DMS53 treated with DMSO at 0.1 percent for 48 hours (cell line): ENCODE measurements at regions not wholly inside any gene's neighbourhood (a gene's known extent, or its start where the extent isn't known, plus 50 kb on each side); places are given as distances from the start of the nearest gene placed in this dataset.

Experiments used
- DNase-seq: peaks from one replicate; lab custom pipeline; 2025; ENCODE audit not compliant: unreplicated experiment; lab: John Stamatoyannopoulos, UW

DNA sequence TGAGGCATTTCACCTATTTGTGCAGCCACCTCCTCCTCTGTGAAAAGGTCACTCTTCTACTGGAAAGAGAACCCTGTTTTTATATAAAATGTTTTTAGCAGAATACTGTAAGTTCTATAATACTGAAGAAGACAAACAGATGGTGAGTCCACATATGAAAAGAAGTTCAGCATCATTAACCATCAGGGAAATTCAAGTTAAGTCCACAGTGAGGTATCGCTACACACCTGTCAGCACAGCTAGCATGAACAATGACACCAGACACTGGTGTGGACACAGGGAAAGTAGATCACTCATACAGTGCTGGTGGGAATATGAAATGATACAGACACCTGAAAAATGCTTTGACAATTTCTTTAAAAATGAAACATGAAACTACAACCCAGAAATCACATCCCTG lies 133.0 kb downstream of the MAD2L1 start:
- peak; percentile 96 for DNase-seq

DNA sequence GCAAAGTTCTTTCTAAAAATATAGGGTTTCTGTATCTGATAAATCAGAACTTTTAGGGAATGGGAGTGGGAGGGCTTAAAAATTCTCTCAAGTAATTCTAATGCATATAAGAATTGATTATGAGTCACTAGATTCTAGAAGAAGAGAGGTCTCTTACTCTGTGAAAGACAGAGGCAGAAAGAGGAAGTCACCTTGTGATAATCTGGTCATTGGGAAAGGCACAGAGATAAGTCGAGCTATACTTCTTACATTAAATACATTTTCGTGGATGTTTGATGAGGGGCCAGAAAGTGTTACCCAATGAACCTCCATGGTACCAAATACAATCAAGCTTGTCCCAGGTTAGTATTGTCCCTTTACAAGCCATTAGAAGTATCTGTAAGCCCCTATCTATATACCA lies 134.4 kb downstream of the MAD2L1 start:
- DNase-seq, result no peak

DNA sequence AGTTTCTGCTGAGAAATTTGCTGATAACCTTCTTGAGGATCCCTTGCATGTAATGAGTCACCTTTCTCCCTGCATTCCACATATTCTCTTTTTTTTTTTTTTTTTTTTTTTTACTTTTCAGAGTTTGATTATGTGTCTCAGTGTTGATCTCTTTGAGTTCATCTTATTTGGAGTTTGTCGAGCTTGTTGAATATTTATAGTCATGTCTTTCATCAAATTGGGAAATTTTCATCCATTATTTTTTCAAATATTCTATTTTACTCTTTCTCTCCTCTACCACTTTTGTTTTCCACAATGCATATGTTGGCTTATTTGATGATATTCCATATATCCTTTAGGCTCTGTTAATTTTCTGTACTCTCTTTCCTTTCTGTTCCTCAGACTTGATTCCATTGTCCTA lies 136.1 kb downstream of the MAD2L1 start:
- no peak for DNase-seq

DNA sequence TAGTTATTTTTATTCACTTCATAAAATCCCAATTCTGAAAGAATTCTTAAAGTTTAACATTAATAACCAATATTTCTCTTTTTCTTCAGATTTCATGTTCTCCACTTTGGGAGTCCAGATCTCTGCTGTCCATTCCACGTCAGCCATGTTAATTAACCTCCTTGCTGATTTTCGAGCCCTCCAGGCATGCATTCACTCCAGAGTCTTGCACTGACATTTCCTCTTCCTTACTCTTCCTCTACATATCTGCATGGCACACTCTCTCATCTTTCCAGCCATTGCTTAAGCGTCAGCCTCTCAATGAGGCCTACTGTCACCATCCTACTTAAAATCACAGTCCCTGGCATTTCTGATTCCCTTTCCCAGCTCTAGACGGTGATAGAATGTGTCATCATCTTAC lies 144.8 kb downstream of the MAD2L1 start:
- DNase-seq, result no peak

DNA sequence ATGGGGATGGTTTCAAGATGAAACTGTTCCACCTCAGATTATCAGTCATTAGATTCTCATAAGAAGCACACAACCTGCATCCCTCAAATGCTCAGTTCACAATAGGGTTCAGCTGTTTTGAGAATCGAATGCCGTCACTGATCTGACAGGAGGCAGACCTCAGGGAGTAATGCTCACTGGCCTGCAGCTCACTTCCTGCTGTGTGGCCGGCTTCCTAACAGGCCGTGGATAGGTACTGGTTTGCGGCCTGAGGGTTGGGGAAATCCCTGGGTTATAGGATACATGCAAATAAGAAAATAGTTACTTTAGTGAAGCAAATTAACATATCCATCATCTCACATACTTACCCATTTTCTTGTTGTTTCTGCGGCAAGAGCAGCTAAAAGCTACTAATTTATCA lies 160.4 kb downstream of the MAD2L1 start:
- no peak for DNase-seq

DNA sequence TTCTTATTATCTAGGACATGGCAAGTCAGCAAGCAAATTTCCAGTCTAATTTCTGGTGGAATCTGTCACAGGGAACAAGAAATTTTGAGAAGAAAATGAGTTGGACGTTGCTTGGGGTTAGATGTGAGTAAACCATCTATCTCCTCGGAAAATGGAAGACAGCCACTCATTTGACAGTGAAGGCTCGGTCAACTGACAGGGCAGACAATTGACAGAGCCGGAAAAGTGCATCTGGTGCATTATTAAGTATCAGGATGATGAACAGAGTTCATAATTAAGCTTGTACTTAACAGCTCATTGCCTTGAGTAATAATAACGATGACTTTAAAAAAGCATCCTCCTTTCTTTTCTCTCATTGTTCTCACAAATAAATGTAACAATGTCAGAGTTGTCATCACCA lies 168.4 kb downstream of the MAD2L1 start:
- no peak for DNase-seq

DNA sequence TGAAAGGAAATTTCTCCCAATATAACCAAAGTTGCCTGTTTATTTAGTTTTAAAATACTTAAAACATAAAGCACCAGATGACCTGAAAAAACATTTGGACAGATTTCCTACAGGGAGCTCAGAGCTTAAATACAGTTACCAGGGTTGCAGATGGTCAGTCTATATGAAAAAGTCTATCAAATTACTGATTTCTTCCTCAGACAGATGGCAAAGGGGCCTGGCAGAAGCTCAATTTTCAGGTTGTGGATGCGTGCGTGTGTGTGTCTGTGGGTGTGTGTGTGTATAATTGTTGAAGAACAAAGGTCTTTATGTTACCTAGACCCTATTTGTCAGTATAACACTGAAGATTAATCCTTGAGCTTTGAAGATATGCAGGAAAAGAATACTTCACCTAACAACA lies 169.4 kb downstream of the MAD2L1 start:
- no peak for DNase-seq

DNA sequence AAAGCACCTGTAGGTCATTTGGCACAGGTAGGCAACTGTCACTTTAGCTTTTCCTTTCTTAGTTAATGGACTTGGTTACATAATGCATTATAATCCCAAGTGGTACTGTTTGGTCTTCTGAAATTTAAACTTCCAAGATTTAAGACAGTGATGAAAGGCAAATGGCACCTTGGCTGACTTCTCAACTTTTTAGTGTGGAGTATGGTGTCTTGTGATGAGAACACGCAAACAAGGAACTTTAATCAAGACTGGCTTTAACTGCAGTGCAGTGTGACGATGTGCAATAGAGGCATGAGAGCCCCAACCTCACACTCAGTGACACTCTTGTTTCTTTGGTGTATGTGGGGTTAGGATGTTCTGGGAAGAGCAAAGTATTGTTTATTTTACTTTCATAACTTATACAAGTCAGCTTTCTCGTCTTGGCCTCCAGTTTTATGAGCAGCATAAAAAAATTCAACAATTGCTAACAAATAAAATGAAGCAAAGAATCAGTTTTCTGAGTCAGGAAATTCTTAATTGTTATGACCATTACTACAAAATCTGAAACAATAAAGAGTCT lies 171.9 kb downstream of the MAD2L1 start:
- DNase-seq, result no peak

DNA sequence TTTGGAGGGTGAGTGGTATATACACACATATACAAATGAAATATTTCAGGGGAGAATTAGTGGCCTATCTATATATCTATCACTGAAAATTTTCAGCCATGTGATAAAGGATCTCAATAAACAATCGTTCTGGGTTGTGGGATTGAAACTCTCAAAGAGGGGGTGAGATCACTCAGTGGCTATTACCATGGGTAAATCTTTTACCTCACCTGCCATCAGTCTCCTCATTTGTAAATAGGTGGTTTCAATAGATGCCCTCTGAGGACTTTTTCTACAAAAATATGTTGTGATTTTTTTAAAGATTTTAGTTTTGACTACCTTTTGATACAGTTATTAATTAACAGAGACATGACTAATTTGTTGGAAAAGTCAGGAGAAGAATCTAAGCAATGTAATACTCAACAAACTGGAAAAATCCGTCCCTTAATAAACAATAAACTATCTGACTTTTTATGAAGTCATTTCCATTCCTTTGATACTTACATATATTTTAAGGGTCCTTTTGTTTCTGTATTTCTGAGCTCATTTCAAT lies 192.8 kb downstream of the MAD2L1 start:
- no peak for DNase-seq

DNA sequence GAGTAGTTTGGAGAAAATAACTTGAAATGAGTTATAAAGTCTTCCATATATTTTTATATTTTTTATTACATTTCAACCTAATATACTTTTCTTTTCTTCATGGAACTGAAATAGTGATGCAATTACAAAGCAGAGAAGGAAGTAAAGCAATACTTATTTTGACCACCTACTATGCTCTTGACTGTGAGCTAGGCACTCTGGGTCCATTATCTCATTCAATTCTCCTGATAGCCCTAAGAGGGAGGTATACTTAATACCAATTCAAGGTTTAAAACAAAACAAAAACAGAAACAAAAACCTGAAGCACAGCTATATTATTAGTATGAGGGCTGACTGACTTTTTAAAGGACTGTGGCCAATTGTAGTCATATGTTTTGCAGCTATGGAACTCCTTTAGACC lies 193.5 kb downstream of the MAD2L1 start:
- DNase-seq, result no peak

DNA sequence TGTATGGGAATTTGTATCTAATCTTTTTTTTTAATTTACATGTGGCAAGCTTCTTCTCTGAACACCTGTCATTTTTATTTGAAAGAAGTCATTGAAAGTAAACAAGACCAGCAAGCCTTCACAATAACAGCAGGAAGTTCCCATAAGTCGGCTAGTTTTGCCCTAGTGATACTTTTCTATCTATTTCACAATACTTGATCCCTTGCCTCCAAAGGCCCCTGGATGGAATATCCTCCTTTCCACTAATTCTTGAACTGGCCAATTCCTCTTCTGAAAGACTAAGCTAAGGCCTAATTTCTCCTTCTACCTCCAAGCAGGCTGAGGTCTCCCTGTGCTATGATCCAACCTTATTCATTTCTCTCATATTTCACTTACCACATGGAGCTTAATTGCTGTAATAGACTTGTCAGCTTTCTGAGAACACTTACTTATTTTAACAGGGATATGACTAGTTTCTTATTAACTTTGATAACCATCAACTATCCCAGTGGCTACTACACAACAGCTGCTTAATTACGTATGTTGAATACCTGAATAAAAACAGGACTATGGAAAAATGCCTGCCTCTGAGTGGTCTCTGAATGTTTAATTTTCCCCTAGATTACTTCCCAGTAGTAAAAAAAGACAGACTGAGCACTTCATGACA lies 194.2 kb downstream of the MAD2L1 start:
- DNase-seq, result peak; percentile 28

DNA sequence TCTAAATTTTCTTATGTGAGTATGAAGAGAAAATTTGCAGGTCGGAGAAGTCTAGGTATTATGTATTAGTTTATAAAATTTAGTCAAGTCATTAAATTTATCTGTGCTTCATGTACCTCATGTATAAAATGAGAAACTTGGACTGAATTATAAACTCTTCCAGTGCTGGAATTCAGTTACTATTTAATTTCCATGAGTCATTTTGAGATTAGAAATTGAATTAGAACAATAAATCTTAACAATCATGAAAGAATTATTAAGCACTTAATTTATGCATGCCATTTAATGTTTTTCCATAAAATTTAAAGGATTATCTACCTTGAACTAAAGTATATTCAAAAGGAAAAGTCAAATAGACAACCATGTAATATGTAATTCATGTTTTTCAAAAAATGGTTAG lies 195.8 kb downstream of the MAD2L1 start:
- no peak for DNase-seq

DNA sequence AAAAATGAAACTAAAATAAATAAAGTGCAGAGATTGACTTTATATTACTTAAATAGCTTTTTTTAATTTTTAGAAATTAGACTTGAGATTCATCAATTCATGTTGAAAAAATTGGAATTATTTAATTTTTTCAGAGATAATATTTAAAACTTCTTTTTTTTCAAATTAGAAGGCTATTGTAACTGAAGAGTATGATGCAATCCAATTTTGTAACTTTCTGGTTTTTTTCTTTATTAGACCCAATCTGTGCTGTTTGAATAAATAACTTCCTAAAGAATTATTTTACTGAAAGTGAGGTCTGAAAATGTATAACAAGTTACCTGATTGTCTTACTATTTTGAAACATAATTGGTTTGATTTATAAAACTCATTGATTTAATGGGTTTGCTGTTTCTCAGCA lies 200.9 kb downstream of the MAD2L1 start:
- no peak for DNase-seq

DNA sequence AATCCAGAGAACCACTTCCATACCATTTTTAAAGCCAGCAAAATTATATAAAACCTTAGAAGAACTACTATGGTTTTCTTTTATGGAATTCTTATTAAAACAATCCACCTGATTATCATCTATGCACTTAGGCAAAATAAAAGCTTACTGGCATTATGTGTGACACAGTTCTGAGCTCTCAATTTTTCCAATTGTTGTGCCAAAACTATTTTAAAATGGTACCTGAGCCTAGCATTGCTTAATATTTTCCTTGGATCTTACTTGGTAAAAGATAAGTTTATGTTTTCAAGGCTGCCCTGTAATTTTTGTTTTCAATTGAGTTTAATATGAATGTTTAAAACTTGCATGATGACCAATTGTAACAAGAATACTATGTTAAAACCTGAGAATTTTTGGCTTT lies 201.3 kb downstream of the MAD2L1 start:
- no peak for DNase-seq

DNA sequence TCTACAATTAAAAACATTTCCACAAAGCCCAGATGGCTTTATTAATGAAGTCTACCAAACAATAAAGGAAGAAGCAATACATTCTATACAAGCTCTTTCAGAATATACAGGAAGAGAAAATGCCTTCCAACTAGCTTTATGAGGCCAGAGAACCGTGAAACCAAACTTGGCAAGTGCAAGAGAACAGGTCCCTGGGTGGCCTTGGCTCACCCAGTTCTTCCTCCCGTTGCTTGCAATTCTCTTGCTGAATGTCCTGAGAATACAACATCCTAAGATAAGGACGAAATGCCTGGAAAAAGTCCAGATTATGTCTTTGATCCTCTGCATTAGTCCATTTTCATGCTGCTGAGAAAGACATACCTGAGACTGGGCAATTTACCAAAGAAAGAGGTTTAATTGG lies 204.9 kb downstream of the MAD2L1 start:
- DNase-seq, result no peak

DNA sequence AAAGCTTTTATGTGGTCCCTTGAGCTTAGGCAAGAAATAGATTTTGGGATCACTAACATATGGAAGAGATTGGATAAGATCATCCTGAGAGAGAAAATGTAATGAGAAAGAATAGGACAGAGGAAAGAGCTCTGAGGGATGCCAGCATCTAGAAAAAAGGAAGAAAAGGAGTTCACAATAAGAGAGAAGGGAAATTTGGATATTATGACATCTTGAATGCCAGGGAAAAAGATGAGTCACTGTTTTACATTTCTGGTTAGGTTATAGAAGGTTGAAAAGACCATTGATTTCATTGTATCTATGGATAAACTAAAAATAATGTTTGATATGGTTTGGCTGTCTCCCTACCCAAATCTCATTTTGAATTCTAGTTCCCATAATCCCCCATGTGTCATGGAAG lies 208.5 kb downstream of the MAD2L1 start:
- no peak for DNase-seq

DNA sequence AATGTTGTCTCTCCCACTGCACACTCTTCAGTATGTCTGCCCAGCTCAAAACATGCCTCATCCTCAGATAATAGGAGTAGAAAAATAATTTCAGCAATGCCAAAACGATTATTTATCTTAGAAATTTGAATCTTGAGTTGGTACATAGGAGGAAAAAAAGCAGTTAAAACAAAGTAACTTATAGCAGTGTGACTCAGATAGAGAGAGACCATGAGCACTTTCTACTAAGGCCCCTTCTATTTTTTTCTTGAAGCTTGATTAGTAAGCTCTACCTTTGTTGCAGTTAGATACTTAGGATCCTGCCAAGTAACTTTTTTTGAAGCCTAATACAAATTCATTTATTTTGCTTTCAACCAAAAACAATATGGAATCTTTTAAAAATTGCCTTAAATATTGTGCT lies 212.3 kb downstream of the MAD2L1 start:
- DNase-seq, result no peak

DNA sequence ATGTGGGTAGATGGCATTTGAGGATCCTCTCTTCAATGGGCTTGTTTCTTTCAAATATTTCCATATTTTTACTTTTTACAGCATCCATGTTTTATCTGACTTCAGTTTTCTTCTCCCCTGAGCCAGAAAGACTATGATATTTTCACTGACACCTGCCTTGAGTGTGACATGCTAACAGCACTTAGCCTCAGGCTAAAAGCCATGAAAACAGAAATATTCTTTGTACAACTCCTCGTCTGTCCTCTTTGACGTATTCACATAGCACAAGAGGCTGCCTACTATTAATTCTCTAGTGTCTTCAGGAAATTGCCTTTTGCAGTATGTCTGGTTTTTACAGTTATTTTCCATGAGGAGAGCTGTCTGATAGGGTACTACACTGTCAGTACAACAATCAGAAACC lies 215.0 kb downstream of the MAD2L1 start:
- no peak for DNase-seq

DNA sequence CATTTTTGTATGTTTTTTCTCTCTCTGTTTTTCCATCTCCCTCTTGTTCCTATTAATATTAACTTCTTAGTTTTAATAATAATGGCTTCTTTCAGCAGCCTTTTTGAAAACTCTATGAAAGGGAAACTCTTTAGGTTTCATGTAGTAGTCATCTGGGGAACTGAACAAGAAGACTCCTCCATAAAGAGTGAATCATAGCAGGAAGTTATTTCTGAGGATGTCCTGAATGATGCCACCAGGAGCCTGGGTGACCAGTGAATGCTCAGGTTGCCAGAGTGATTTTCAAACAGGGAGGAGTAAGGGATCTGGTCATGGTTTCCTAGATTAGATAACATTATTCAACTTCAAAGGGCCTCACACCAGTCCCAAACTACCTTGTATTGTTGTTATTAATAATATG lies 212.8 kb upstream of the PDE5A start:
- no peak for DNase-seq

DNA sequence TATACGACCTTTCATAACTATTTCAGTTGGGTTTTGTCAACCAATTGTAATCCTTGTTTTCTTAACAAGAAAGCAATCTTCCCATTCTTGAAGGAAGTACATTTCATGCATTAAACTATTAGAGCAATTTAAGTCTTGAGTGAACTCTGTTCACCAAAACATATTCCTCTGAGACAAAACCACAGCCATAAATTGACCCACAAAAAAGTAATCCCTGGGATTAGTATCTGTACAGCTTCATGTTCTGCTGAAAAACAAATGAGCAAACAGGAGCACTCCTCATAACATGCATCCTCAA lies 207.0 kb upstream of the PDE5A start:
- no peak for DNase-seq

DNA sequence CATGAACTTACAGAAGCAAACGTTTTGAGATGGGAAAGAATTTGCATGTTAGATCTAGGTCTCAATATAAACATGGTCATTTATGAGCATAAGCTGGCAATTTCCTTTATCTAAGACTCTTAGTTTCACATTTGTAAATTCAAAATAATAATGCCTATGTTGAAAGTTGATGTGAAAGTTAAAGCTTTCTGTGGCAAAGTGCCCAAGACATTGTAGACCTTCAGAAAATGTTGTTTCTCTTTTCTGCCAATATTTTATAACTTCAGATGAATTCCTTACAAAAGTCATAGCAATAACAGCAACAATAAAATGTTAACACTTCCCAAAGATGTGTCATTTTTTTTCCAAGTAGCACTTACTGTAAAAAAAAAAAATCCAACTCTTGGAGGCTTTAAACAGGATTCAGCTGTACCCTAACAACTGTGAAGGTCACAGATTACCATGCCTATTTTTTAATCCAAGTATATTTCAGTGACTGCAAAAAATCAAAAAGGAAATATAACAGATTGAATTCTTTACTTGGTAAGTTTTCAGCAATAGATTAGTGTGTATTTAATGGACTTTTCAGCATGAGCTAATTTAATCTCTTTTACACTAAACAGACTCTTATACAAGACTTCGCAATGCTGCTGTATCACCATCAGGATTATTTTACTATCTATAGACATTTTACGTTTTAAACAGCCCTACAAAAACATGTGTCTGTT lies 206.5 kb upstream of the PDE5A start:
- no peak for DNase-seq

DNA sequence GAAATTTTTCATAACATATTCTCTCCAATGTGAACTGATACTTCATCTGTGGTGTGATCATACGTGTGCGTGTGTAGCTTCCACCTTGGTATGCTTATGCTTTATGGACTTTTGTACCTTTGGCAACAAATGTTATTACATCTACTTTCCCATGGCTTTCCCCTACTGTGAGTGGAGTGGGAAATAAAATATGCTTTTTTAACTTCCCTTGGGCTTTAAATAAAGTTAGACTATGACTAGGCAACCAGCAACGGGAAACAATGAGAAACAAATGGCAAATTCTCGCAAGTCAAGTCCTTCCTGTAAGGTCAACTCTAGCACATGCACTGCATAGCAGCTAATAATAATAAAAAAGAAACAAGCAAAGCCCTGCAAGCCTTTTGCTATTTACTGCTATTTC lies 205.0 kb upstream of the PDE5A start:
- no peak for DNase-seq

DNA sequence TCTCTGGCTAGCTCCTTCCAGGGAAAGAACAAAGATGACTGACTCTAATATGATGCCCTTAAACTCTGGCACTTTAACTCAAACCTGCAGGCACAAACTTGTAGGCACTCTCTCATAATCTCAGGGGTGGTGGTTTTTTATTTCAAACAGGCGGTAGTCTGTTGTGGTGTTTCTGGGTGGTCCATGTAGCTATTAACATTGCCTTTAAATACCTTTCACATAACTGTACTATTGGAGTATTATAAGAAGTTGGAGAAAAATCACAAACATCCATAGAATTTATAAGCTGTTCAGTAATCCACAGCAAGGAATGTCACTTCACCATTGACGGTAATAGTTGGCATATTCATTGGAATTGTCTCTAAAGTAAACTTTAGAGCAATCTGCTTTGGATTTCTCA lies 204.2 kb upstream of the PDE5A start:
- no peak for DNase-seq
